ENCODE measurements at regions not wholly inside any gene's neighbourhood (a gene's known extent, or its start where the extent isn't known, plus 50 kb on each side); places are given as distances from the start of the nearest gene placed in this dataset.
"Not testable (repeated sequence)": the region's sequence is repeated elsewhere in the genome, so short reads cannot be mapped to it uniquely, and the experiment has no call there.

- WGBS, 2 donors = 87% methylated on average over 4 to 5 of the region's 5 CpGs
- no peaks in the 10 kb centered on the region for H3K27me3 ChIP-seq
- no peaks in the 10 kb centered on the region for H3K9me3 ChIP-seq
- H3K36me3 ChIP-seq = no peaks in the 10 kb centered on the region
- no peak overlapping the region for H3K4me3 ChIP-seq
- peak overlapping the region in 2 of 4 donors; percentile 91 for H3K27ac ChIP-seq
- peaks cover 0 to 42% (median 15%) of the 10 kb centered on the region in 4 donors for H3K4me1 ChIP-seq
- DNase-seq (ENCODE audit: low spot score in 2 of 2) = no peak
- TF ChIP-seq POLR2A (IDR thresholded peaks at IDR 0.05) (no peak), EP300 (IDR thresholded peaks at IDR 0.05) (no peak), CTCF (IDR thresholded peaks at IDR 0.05) (no peak)
Measured at GRCh38 chr13:33352526-33352925, 67.0 kb upstream of the STARD13 start.

- TF ChIP-seq POLR2A (IDR thresholded peaks at IDR 0.05) (peak in 1 of 2 donors; percentile 19), EP300 (IDR thresholded peaks at IDR 0.05) (peak; percentile 93 to 99), CTCF (IDR thresholded peaks at IDR 0.05) (no peak)
- H3K27me3 ChIP-seq = no peaks in the 10 kb centered on the region
- no peaks in the 10 kb centered on the region for H3K36me3 ChIP-seq
- H3K4me1 ChIP-seq = peaks cover 0 to 35% (median 12%) of the 10 kb centered on the region in 4 donors
- WGBS, 2 donors = 59 to 60% methylated on average over 4 of the region's 4 CpGs
- peak; percentile 32 to 78 for DNase-seq (ENCODE audit: low spot score in 2 of 2)
- peak overlapping the region in 2 of 4 donors; percentile 91 for H3K27ac ChIP-seq
- no peak overlapping the region for H3K4me3 ChIP-seq
- H3K9me3 ChIP-seq = no peaks in the 10 kb centered on the region
Measured at GRCh38 chr13:33353210-33353609, 67.7 kb upstream of the STARD13 start.

- 87 to 88% methylated on average over 4 of the region's 4 CpGs for WGBS, 2 donors
- DNase-seq (ENCODE audit: low spot score in 2 of 2) = no peak
- Histone ChIP-seq H3K27ac (peak overlapping the region in 3 of 4 donors; percentile 10 to 70 (median 34)), H3K36me3 (no peaks in the 10 kb centered on the region), H3K9me3 (no peaks in the 10 kb centered on the region), H3K4me3 (no peak overlapping the region), H3K4me1 (peaks cover 0 to 30% (median 10%) of the 10 kb centered on the region in 4 donors), H3K27me3 (no peaks in the 10 kb centered on the region)
- TF ChIP-seq POLR2A (IDR thresholded peaks at IDR 0.05) (no peak), EP300 (IDR thresholded peaks at IDR 0.05) (no peak), CTCF (IDR thresholded peaks at IDR 0.05) (no peak)
Measured at GRCh38 chr13:33353646-33354045, 68.1 kb upstream of the STARD13 start.

- H3K27ac ChIP-seq = peak overlapping the region in 2 of 4 donors; percentile 26 to 54
- no peaks in the 10 kb centered on the region for H3K9me3 ChIP-seq
- H3K4me1 ChIP-seq = peaks cover 0 to 20% (median 5%) of the 10 kb centered on the region in 4 donors
- WGBS, 2 donors = 79 to 81% methylated on average over 6 of the region's 6 CpGs
- TF ChIP-seq CTCF (IDR thresholded peaks at IDR 0.05) = no peak
- TF ChIP-seq EP300 (IDR thresholded peaks at IDR 0.05) = peak; percentile 70 to 94
- peak in 1 of 2 donors; percentile 16 for TF ChIP-seq POLR2A (IDR thresholded peaks at IDR 0.05)
- no peak overlapping the region for H3K4me3 ChIP-seq
- no peaks in the 10 kb centered on the region for H3K27me3 ChIP-seq
- peak in 1 of 2 donors; percentile 50 for DNase-seq (ENCODE audit: low spot score in 2 of 2)
- H3K36me3 ChIP-seq = no peaks in the 10 kb centered on the region
Measured at GRCh38 chr13:33355201-33355895, 69.8 kb upstream of the STARD13 start.

- not testable (repeated sequence) for H3K27ac ChIP-seq; H3K27me3 ChIP-seq; DNase-seq (ENCODE audit: low spot score in 2 of 2); H3K4me3 ChIP-seq; H3K9me3 ChIP-seq; H3K4me1 ChIP-seq; H3K36me3 ChIP-seq
- WGBS, 2 donors = 91 to 100% methylated on average over 2 to 6 of the region's 17 CpGs
Measured at GRCh38 chr13:33358076-33358475, 72.5 kb upstream of the STARD13 start.
